Common myeloid progenitor, CD34-positive (primary cell): ENCODE measurements at regions not wholly inside any gene's neighbourhood (a gene's known extent, or its start where the extent isn't known, plus 50 kb on each side); places are given as distances from the start of the nearest gene placed in this dataset.

Experiments
- CTCF ChIA-PET: fragments of 350-600 bp; sonication (Branson Sonifier 250); formaldehyde crosslinking; loops from one replicate; lab custom pipeline; 2021; ENCODE audit warnings: antibody characterized with exemption; lab: Charles Lee
- POLR2A ChIA-PET: fragments of 350-600 bp; sonication (Branson Sonifier 250); formaldehyde crosslinking; loops from one replicate; lab custom pipeline; 2021; ENCODE audit warnings: antibody characterized with exemption; lab: Charles Lee
- DNase-seq, 3 donors: peaks; one replicate each; pipeline versions ENCODE4 v3.0.0 to v3.0.0-alpha.2; 2013
- H3K27ac ChIP-seq, 2 experiments: 1 replicate in 1 of 2; 2 replicates in 1 of 2; pipeline ENCODE4 v1.7.0; 2013; ENCODE audit warnings: inconsistent platforms in 2 of 2, low read length in 2 of 2, mild to moderate bottlenecking in 2 of 2, low read depth in 1 of 2, moderate library complexity in 1 of 2; ENCODE audit not compliant: severe bottlenecking in 2 of 2, insufficient read depth in 1 of 2, poor library complexity in 1 of 2
- H3K27me3 ChIP-seq, 5 experiments: replicated peaks in 2 of 5; 1 replicate in 3 of 5; 2 replicates in 2 of 5; pipeline versions ENCODE4 v1.6.1 to v1.7.0; 2013; ENCODE audit warnings: low read length in 4 of 5, mild to moderate bottlenecking in 2 of 5, moderate library complexity in 2 of 5, inconsistent platforms in 1 of 5; ENCODE audit not compliant: insufficient read depth in 5 of 5, control insufficient read depth in 4 of 5
- H3K36me3 ChIP-seq, 4 experiments: 1 replicate in 2 of 4; 2 replicates in 2 of 4; pipeline versions ENCODE4 v1.6.1 to v1.7.0; 2013; ENCODE audit warnings: low read length in 3 of 4, control low read depth in 1 of 4, mild to moderate bottlenecking in 1 of 4; ENCODE audit not compliant: control insufficient read depth in 4 of 4, insufficient read depth in 4 of 4
- H3K4me1 ChIP-seq, 4 experiments: 1 replicate in 3 of 4; 2 replicates in 1 of 4; pipeline versions ENCODE4 v1.6.1 to v1.7.1; 2013; ENCODE audit warnings: low read length in 3 of 4, mild to moderate bottlenecking in 3 of 4, control low read depth in 1 of 4, inconsistent platforms in 1 of 4, moderate library complexity in 1 of 4; ENCODE audit not compliant: control insufficient read depth in 4 of 4, insufficient read depth in 4 of 4; ENCODE audit errors: control extremely low read depth in 1 of 4
- H3K4me3 ChIP-seq, 7 experiments: 1 replicate in 4 of 7; 2 replicates in 3 of 7; pipeline versions ENCODE4 v1.5.1 to v1.7.0; 2013; ENCODE audit warnings: mild to moderate bottlenecking in 7 of 7, low read length in 6 of 7, moderate library complexity in 6 of 7, inconsistent platforms in 2 of 7, low read depth in 2 of 7, control low read depth in 1 of 7; ENCODE audit not compliant: insufficient read depth in 4 of 7, control insufficient read depth in 1 of 7; ENCODE audit errors: extremely low read depth in 1 of 7
- H3K9me3 ChIP-seq, 5 experiments: 1 replicate in 4 of 5; 2 replicates in 1 of 5; pipeline versions ENCODE4 v1.6.1 to v1.7.1; 2013; ENCODE audit warnings: low read length in 4 of 5, mild to moderate bottlenecking in 2 of 5, inconsistent platforms in 1 of 5, low read depth in 1 of 5, moderate library complexity in 1 of 5; ENCODE audit not compliant: control insufficient read depth in 4 of 5, insufficient read depth in 2 of 5; ENCODE audit errors: control extremely low read depth in 1 of 5
- WGBS: methylation state at CpG from one replicate; pipeline ENCODE4 v1.1.5; 2013; ENCODE audit not compliant: insufficient coverage; 5-methylcytosine and 5-hydroxymethylcytosine counted together

DNA sequence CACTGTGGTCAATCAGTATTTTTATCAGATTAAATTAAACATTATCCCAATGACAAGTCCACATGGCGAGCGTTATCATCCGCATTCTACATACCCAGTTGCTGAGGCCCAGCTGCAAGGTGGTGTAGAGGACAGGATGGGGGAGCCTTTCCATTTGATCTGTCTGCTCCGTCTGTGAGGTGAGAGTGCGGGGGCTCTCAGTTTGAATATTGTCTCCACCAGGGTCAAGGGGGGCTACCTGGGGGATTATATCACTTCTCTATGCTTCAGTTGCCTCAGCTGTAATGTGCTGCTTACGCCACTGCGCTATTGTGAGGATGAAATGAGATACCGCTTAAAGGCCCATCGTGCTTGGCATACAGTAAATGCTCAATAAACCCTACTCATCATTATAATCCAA, 1106.0 kb downstream of the BCL11B start:
- Histone ChIP-seq H3K4me1 (no peaks in the 10 kb centered on the region), H3K27ac (no peak overlapping the region), H3K9me3 (peaks cover 0 to 3% (median 0%) of the 10 kb centered on the region in 5 experiments), H3K4me3 (no peak overlapping the region), H3K36me3 (no peaks in the 10 kb centered on the region), H3K27me3 (peaks cover 0 to 29% (median 5%) of the 10 kb centered on the region in 5 experiments)
- ChIA-PET POLR2A (no interaction called here), CTCF (no interaction called here)
- WGBS = 100% methylated on average over 4 of the region's 9 CpGs
- no peak for DNase-seq

DNA sequence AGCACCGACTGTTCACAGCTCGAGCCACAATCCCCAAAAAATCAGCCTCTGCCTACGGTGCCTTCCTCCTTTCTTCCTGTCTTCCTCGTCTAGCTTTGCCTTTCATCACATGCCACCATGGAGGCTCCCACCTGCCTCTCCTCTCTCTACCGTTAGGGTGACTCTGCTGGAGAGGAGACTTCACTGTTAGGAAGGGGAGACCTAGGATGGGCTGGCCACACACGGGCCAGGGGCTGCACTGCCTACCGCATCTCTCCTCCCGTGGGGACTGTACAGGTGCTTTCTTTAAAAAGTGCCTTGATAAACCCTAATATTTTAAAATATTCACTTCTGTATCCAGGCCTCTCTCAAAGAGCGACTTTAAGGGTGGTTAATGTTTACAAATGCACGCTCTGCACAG, 1104.7 kb downstream of the BCL11B start:
- H3K36me3 ChIP-seq = no peaks in the 10 kb centered on the region
- H3K9me3 ChIP-seq = peaks cover 0 to 3% (median 0%) of the 10 kb centered on the region in 5 experiments
- peaks cover 0 to 21% (median 5%) of the 10 kb centered on the region in 5 experiments for H3K27me3 ChIP-seq
- 100% methylated on average over 5 of the region's 10 CpGs for WGBS
- CTCF ChIA-PET = interaction anchor here (1.3 kb wide), 1 partner anchor 15 kb away, joined by 3 read pairs; no protein-coding TSS in a partner anchor
- H3K27ac ChIP-seq = no peak overlapping the region
- H3K4me3 ChIP-seq = no peak overlapping the region
- H3K4me1 ChIP-seq = no peaks in the 10 kb centered on the region
- POLR2A ChIA-PET = no interaction called here
- no peak for DNase-seq

DNA sequence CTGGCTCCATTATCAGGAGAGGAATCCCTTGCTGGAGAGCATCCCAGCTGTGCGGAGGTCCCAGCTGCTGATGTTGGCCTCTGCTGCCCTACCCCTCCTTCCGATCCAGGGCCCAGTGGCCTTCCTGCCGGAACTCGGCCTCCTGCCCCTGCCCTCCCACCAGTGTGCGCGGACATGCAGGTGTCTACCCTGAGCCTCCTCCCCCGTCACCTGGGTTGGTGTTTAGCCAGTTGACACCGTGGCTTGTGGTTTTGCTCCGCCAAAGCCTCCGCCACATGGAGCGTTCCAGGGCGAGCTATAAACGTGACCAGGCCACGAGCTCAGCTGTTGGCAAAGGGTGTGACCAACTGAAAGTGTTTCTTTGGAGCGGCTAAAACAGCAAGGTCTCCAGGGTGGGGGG, 1104.3 kb downstream of the BCL11B start:
- 94% methylated on average over 11 of the region's 15 CpGs for WGBS

DNA sequence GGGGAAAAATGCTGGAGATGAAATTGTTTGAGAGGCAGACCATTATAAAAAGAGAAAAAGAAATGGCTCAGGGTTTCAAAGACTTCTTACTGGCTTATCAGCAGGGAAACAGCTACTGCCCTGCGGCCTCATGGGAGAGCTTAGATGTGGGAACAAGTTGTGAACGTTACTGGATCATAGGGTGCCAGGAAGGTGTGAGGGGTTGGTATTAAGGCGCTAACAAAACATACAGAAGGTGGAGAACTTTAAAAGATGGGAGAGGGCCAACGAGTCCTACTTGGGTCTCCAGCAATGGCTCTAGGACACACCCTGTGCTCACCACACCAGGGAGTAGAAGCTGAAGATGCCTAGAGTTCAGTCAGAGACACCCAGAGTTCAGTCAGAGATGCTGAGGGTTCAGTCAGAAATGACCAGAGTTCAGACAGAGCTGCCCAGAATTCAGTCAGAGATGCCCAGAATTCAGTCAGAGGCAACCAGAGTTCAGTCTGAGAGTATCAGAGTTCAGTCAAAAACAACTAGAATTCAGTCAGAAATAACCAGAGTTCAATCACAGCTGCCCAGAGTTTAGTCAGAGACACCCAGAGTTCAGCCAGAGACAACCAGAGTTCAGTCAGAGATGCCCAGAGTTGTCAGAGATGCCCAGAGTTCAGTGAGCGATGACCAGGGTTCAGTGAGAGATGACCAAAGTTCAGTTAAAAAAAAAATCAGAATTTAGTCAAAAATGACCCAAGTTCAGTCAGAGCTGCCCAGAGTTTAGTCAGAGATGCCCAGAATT, 1103.6 kb downstream of the BCL11B start:
- peaks cover 0 to 3% (median 0%) of the 10 kb centered on the region in 5 experiments for H3K9me3 ChIP-seq
- peaks cover 0 to 5% (median 0%) of the 10 kb centered on the region in 4 experiments for H3K4me1 ChIP-seq
- DNase-seq = no peak
- WGBS = 84% methylated on average over 5 of the region's 5 CpGs
- no peaks in the 10 kb centered on the region for H3K36me3 ChIP-seq
- ChIA-PET POLR2A (no interaction called here), CTCF (interaction anchor here (1.3 kb wide), 1 partner anchor 13 kb away, joined by 3 read pairs; no protein-coding TSS in a partner anchor)
- H3K4me3 ChIP-seq = no peak overlapping the region
- H3K27me3 ChIP-seq = peaks cover 0 to 11% (median 2%) of the 10 kb centered on the region in 5 experiments
- no peak overlapping the region for H3K27ac ChIP-seq

More for the DNA sequence above, 1104.3 kb downstream of the BCL11B start:
- Histone ChIP-seq H3K9me3 (peaks cover 0 to 3% (median 0%) of the 10 kb centered on the region in 5 experiments), H3K36me3 (no peaks in the 10 kb centered on the region), H3K27ac (no peak overlapping the region), H3K4me1 (no peaks in the 10 kb centered on the region), H3K27me3 (peaks cover 0 to 16% (median 5%) of the 10 kb centered on the region in 5 experiments), H3K4me3 (no peak overlapping the region)
- ChIA-PET POLR2A (no interaction called here), CTCF (interaction anchor here (1.3 kb wide), 1 partner anchor 14 kb away, joined by 3 read pairs; no protein-coding TSS in a partner anchor)
- no peak for DNase-seq

DNA sequence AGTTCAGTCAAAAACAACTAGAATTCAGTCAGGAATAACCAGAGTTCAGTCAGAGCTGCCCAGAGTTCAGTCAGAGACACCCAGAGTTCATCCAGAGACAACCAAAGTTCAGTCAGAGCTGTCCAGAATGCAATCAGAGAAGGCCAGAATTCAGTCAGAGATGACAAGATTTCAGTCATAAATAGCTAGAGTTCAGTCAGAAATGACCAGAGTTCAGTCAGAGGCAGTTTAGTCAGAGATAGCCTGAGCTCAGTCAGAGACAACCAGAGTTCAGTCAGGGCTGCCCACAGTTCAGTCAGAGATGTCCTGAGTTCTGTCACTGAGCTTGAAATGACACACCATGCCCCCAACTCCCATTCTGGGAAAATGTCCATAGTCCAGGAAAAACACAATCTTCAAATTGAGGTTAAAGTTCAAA, 1102.8 kb downstream of the BCL11B start:
- DNase-seq = no peak
- Histone ChIP-seq H3K9me3 (peaks cover 0 to 3% (median 0%) of the 10 kb centered on the region in 5 experiments), H3K27me3 (peaks cover 0 to 4% (median 2%) of the 10 kb centered on the region in 5 experiments), H3K4me3 (no peak overlapping the region), H3K4me1 (peaks cover 0 to 8% (median 0%) of the 10 kb centered on the region in 4 experiments), H3K36me3 (no peaks in the 10 kb centered on the region), H3K27ac (no peak overlapping the region)
- POLR2A ChIA-PET = no interaction called here
- CTCF ChIA-PET = no interaction called here

DNA sequence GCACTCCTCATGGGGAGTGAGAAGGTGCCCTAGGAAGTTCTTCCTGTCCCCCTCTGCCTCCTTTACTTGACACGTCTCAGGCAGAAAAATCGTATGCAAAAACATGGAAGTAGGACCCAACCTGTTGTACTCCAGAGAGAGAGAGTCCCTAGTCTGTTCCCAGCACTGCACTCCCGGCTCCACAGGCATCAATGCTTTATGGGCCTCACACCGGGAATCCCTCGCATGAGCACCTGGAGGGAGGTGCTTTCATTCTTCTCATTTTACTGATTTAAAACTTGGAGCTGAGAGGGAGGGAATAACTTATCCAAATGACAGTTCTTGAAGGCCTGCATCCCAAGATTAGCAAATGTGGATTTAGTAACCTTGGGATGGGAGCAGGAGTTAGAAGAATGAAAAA, 1101.4 kb downstream of the BCL11B start:
- Histone ChIP-seq H3K4me1 (peaks cover 0 to 8% (median 0%) of the 10 kb centered on the region in 4 experiments), H3K27ac (no peak overlapping the region), H3K27me3 (peaks cover 0 to 3% (median 2%) of the 10 kb centered on the region in 5 experiments), H3K4me3 (no peak overlapping the region), H3K9me3 (peaks cover 0 to 3% (median 0%) of the 10 kb centered on the region in 5 experiments), H3K36me3 (no peaks in the 10 kb centered on the region)
- no peak for DNase-seq
- WGBS = 70% methylated on average over 3 of the region's 5 CpGs
- POLR2A ChIA-PET = no interaction called here
- CTCF ChIA-PET = no interaction called here

DNA sequence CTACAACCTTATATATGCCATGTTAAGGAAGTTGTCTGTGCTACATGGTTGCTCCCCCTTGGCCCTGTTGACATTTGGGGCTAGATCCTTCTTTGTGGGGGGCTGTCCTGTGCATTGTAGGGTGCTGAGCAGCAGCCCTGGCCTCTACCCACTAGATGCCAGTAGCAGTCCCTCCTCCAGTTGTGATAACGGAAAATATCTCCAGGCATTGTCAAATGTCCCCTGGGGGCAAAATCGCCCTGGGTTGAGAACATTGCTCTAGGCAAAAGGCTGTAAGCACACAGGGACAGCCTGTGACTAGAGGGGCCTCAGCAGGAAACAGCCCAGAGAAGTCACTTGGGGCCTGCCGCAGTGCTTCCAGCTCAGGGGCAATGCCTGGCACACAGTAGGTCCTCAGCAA, 1100.3 kb downstream of the BCL11B start:
- no peak overlapping the region for H3K4me3 ChIP-seq
- ChIA-PET CTCF (no interaction called here), POLR2A (no interaction called here)
- WGBS = 96% methylated on average over 3 of the region's 3 CpGs
- no peak overlapping the region for H3K27ac ChIP-seq
- no peaks in the 10 kb centered on the region for H3K36me3 ChIP-seq
- H3K4me1 ChIP-seq = peaks cover 0 to 8% (median 0%) of the 10 kb centered on the region in 4 experiments
- no peak for DNase-seq
- peaks cover 0 to 3% (median 2%) of the 10 kb centered on the region in 5 experiments for H3K27me3 ChIP-seq
- peaks cover 0 to 3% (median 0%) of the 10 kb centered on the region in 5 experiments for H3K9me3 ChIP-seq
